ENCODE measurements at regions not wholly inside any gene's neighbourhood (a gene's known extent, or its start where the extent isn't known, plus 50 kb on each side); places are given as distances from the start of the nearest gene placed in this dataset.

DNA sequence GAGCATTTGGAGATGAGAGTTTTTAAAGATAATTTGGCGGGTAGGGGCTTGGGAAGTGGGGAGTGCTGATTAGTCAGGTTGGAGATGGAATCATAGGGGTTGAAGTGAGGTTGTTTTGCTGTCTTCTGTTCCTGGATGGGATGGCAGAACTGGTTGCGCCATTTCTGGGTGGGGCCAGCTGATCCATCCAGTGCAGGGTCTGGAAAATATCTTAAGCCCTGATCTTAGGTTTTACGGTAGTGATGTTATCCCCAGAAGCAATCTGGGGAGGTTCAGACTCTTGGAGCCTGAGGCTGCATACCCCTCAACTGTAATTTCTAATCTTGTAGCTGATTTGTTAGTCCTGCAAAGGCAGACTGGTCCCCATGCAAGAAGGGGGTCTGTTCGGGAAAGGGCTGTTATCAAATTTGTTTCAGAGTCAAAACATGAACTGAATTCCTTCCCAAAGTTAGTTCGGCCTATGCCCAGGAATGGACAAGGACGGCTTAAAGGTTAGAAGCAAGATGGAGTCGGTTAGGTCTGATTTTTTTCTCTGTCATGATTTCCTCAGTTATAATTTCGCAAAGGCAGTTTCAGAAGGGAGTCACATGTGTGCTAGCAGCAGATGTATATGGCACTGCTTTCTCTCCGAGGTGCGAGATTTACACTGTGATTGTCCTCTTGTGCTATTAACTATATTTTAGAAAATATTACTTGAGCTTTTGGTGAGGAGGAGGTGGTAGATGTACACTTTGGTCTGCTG is 540.4 kb downstream of the EDEM1 start:
- Histone ChIP-seq H3K4me3 (no peak overlapping the region), H3K27ac (no peak overlapping the region), H3K36me3 (no peaks in the 10 kb centered on the region), H3K27me3 (no peaks in the 10 kb centered on the region), H3K9me3 (no peaks in the 10 kb centered on the region), H3K4me1 (no peaks in the 10 kb centered on the region)
- TF ChIP-seq CTCF (IDR thresholded peaks at IDR 0.05) (no peak), POLR2A (IDR thresholded peaks at IDR 0.05) (no peak)
- DNase-seq, result no peak
- intact Hi-C loops (cut with DNase I; ENCODE audit: low total_unique reads), result no loop called here

DNA sequence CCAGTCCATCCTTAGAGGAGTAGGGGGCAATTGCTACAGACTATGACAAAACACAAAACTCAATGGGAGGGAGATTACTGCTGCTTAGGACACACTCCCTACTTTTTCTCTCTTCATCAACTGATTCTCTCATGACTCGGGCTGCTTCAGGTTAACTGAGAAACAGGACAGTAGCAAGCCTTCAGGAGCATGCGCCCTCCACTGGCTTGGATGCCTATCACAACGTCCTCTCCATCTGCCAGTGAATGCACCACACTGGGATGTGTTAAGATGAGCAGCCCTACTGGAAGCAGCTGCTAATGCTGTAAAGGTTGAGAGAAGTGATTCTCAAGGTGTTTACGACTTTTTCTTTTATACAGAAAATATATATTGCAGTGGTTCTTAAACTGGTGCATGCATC is 542.3 kb downstream of the EDEM1 start:
- no peaks in the 10 kb centered on the region for H3K27me3 ChIP-seq
- no peak for TF ChIP-seq POLR2A (IDR thresholded peaks at IDR 0.05)
- TF ChIP-seq CTCF (IDR thresholded peaks at IDR 0.05), result no peak
- H3K27ac ChIP-seq, result no peak overlapping the region
- no peaks in the 10 kb centered on the region for H3K36me3 ChIP-seq
- H3K4me1 ChIP-seq, result no peaks in the 10 kb centered on the region
- H3K9me3 ChIP-seq, result no peaks in the 10 kb centered on the region
- no peak for DNase-seq
- intact Hi-C loops (cut with DNase I; ENCODE audit: low total_unique reads), result no loop called here
- H3K4me3 ChIP-seq, result no peak overlapping the region

DNA sequence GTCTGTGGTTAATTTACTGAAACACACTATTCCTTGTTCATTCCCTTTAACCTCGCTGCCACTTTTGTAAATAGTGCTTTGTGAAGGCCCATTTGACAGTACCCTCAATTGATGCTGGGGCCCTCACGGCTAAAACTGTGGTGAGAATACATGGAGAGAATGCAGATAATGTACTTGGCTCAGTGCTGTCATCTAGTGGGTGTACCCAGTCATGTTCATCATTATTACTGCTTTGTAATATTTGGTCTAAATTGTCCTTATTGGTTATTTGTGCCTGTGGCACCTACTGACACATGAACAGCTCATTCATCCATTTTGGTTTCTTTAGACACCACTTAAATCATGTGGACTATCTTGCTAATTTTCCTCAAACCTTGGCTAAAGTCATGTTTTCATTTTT is 543.6 kb downstream of the EDEM1 start:
- DNase-seq, result no peak
- TF ChIP-seq POLR2A (IDR thresholded peaks at IDR 0.05) (no peak), CTCF (IDR thresholded peaks at IDR 0.05) (no peak)
- H3K4me3 ChIP-seq, result no peak overlapping the region
- no peaks in the 10 kb centered on the region for H3K36me3 ChIP-seq
- H3K27me3 ChIP-seq, result no peaks in the 10 kb centered on the region
- H3K4me1 ChIP-seq, result no peaks in the 10 kb centered on the region
- intact Hi-C loops (cut with DNase I; ENCODE audit: low total_unique reads), result no loop called here
- no peak overlapping the region for H3K27ac ChIP-seq
- H3K9me3 ChIP-seq, result no peaks in the 10 kb centered on the region

- Histone ChIP-seq H3K36me3 (no peaks in the 10 kb centered on the region), H3K4me3 (no peak overlapping the region), H3K4me1 (no peaks in the 10 kb centered on the region), H3K27me3 (no peaks in the 10 kb centered on the region), H3K9me3 (no peaks in the 10 kb centered on the region), H3K27ac (no peak overlapping the region)
- intact Hi-C loops (cut with DNase I; ENCODE audit: low total_unique reads), result no loop called here
- no peak for TF ChIP-seq CTCF (IDR thresholded peaks at IDR 0.05)
- TF ChIP-seq POLR2A (IDR thresholded peaks at IDR 0.05), result no peak
- no peak for DNase-seq
These were observed 544.6 kb downstream of the EDEM1 start for GRCh38 chr3:5732081-5732480.

DNA sequence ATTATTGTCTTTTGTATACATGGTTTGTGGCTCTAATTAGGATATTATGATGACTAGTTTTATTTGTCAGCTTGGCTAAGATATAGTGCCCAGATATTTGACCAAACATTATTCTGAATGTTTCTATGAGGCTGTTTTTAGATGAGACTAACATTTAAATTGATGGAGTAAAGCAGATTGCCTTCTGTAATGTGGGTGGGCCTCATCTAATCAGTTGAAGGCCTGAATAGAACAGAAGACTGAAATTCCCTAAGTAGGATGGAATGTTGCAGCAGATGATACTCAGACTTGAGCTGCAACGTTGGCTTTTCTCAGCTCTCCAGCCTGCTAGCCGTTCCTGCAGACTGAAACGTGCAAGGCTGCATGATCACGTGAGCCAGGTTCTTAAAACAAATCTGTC is 546.5 kb downstream of the EDEM1 start:
- Histone ChIP-seq H3K27me3 (no peaks in the 10 kb centered on the region), H3K4me3 (no peak overlapping the region), H3K4me1 (no peaks in the 10 kb centered on the region), H3K36me3 (no peaks in the 10 kb centered on the region), H3K9me3 (no peaks in the 10 kb centered on the region), H3K27ac (no peak overlapping the region)
- no peak for TF ChIP-seq CTCF (IDR thresholded peaks at IDR 0.05)
- TF ChIP-seq POLR2A (IDR thresholded peaks at IDR 0.05), result no peak
- intact Hi-C loops (cut with DNase I; ENCODE audit: low total_unique reads), result no loop called here
- DNase-seq, result no peak
